Spinal cord (tissue), 9 donors: ENCODE measurements at regions not wholly inside any gene's neighbourhood (a gene's known extent, or its start where the extent isn't known, plus 50 kb on each side); places are given as distances from the start of the nearest gene placed in this dataset.

Experiments used
- DNase-seq, 6 donors: peaks; one replicate each; pipeline versions ENCODE4 v3.0.0 to v3.0.0-alpha.2; 2013 to 2015; ENCODE audit warnings: low spot score in 6 of 6, low read depth in 4 of 6
- H3K27ac ChIP-seq: one replicate; pipeline ENCODE4 v1.5.1; 2013; ENCODE audit warnings: low read depth, low read length, control low read depth
- H3K27me3 ChIP-seq: one replicate; pipeline ENCODE4 v1.6.1; 2013; ENCODE audit warnings: low read length; ENCODE audit not compliant: control insufficient read depth, insufficient read depth
- H3K36me3 ChIP-seq: one replicate; pipeline ENCODE4 v1.6.1; 2013; ENCODE audit warnings: low read length; ENCODE audit not compliant: control insufficient read depth, insufficient read depth
- H3K4me1 ChIP-seq: one replicate; pipeline ENCODE4 v1.6.1; 2013; ENCODE audit warnings: low read length; ENCODE audit not compliant: control insufficient read depth, insufficient read depth
- H3K4me3 ChIP-seq: one replicate; pipeline ENCODE4 v1.5.1; 2013; ENCODE audit warnings: low read depth, low read length, control low read depth
- H3K9me3 ChIP-seq: one replicate; pipeline ENCODE4 v1.6.1; 2013; ENCODE audit warnings: low read length; ENCODE audit not compliant: control insufficient read depth, insufficient read depth
- WGBS: methylation state at CpG from one replicate; pipeline ENCODE4 v1.1.5; 2013; ENCODE audit warnings: missing lambda C conversion rate; ENCODE audit not compliant: insufficient coverage; 5-methylcytosine and 5-hydroxymethylcytosine counted together
- donor health status: healthy.

DNA sequence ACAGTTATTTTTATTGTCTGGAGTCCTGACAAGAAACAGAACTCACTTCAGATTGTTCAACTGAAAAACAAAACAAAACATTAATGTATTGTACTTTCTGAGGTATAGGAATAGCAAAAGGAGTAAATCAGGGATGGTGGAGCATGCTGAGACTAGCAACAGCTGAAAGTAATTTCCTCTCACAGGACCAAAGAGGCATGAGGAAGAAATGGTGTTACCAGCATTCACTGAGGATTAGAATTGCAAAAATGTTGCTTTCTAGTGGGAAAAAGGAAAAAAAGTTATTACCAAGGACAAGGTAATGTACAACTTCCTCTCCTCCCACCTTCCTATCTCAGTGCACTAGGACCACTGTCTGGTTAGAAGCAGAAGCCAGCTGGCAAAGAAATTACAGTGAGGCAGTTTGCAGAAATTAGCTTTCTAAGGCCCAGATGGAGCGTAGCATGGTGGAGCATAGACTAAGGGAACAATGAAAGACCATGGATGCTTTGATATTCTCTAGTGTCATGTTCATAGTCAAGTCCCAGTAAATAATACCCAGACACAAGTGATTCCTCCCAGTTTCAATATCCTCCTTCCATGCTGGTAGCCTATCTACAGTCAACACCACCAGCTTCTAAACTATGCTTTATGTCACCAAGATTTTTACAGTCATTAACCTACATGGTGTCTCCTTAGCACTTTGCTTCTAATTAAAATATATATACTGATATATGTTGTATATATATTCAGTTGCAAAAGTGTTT, 133.7 kb upstream of the DCN start:
- H3K27ac ChIP-seq = no peak overlapping the region
- H3K4me3 ChIP-seq = no peak overlapping the region
- H3K9me3 ChIP-seq = peaks cover 2% of the 10 kb centered on the region
- H3K27me3 ChIP-seq = no peaks in the 10 kb centered on the region
- no peaks in the 10 kb centered on the region for H3K36me3 ChIP-seq
- no peak for DNase-seq
- H3K4me1 ChIP-seq = no peaks in the 10 kb centered on the region
- WGBS = no CpG with 5 or more reads among the region's 1 CpG

DNA sequence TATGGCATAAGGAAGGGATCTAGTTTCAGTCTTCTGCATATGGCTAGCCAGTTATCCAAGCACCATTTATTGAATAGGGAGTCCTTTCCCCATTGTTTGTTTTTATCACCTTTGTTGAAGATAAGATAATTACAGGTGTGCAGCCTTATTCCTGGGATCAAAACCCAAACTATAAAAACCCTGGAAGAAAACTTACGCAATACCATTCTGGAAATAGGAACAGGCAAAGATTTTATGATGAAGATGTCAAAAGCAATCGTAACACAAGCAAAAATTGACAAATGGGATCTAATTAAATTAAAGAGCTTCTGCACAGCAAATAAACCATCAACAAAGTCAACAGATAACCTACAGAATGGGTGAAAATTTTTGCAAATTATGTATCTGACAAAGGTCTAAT, 128.5 kb upstream of the DCN start:
- Histone ChIP-seq H3K27me3 (no peaks in the 10 kb centered on the region), H3K4me3 (no peak overlapping the region), H3K9me3 (peaks cover under 1% of the 10 kb centered on the region), H3K27ac (no peak overlapping the region), H3K36me3 (no peaks in the 10 kb centered on the region), H3K4me1 (no peaks in the 10 kb centered on the region)
- no CpG with 5 or more reads among the region's 2 CpGs for WGBS
- DNase-seq = no peak

DNA sequence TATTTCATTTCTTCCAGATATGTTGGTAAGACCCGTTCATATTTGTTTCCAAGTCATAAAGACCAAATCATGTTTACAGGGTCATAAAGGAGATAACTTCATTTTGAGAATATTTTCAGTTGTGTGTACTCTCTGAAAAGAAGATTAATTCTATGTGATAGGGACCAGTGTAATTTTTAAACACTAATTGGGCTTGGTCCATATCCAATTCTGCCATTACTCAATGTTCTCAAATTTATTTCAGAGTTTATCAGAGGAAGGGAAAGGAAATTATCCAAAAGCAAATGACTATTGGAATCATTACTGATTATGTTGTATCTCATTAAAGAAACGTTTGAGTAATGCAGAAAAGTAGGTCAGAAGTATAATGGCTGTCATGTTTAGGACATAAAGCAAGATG, 126.8 kb upstream of the DCN start:
- DNase-seq = no peak
- H3K27ac ChIP-seq = no peak overlapping the region
- WGBS = no CpG with 5 or more reads among the region's 2 CpGs
- H3K27me3 ChIP-seq = no peaks in the 10 kb centered on the region
- H3K36me3 ChIP-seq = no peaks in the 10 kb centered on the region
- no peaks in the 10 kb centered on the region for H3K4me1 ChIP-seq
- no peaks in the 10 kb centered on the region for H3K9me3 ChIP-seq
- H3K4me3 ChIP-seq = no peak overlapping the region

DNA sequence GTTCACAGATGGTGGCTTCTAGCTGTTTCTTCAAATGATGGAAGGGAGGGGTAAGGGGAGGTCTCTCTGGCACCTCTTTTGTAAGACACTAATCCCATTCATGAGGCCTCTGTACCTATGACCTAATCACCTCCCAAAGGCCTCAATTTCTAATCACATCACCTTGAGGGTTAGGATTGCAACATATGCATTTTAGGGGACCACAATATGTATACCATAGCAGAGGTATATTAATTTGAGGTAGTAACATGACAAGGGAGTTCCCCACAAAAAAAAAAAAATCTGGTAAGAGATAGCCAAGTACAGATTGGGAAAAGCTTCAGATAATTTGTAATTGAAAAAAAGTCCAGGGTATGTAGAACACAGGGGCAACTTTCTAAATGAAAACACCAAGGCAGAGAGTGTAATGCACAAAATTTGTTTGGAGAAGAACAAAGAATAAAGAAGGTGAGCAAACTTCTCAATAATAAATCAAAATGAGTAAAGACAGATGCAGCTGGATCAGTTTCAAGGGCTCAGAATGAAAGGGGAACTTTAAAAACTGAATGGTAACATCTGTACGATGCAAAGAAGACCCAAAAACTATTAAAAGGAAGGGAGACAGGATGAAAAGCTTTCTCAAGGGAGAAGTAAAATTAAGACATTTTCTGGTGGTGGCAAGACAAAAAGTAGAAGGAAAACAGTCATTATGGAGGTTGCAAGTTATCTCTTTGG, 125.5 kb upstream of the DCN start:
- Histone ChIP-seq H3K9me3 (no peaks in the 10 kb centered on the region), H3K36me3 (no peaks in the 10 kb centered on the region), H3K27ac (no peak overlapping the region), H3K27me3 (no peaks in the 10 kb centered on the region), H3K4me3 (no peak overlapping the region), H3K4me1 (no peaks in the 10 kb centered on the region)
- DNase-seq = no peak
- WGBS = 63% methylated on average over 1 of the region's 1 CpG

DNA sequence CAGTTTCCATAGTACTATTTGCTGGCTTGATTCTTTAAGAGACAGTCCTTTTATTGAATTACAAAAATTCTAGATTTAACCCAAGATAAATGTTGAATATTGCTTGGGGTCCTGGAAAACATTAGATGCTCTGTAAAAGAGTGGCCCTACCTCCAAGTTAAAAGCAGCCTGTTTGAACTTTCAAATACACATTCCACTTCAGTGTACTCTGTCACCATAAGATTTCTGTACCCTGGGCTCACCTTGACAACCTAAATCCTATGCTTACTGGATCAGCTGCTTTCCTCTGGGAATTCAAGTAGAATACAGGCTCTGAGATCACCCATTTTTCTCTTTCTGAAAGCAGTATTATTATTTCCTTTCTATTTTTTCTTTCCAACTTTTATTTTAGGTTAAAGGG, 107.7 kb upstream of the DCN start:
- Histone ChIP-seq H3K36me3 (no peaks in the 10 kb centered on the region), H3K9me3 (no peaks in the 10 kb centered on the region), H3K27me3 (no peaks in the 10 kb centered on the region), H3K4me3 (no peak overlapping the region), H3K4me1 (no peaks in the 10 kb centered on the region), H3K27ac (no peak overlapping the region)
- DNase-seq = peak in 2 of 6 donors; percentile 4 to 6

DNA sequence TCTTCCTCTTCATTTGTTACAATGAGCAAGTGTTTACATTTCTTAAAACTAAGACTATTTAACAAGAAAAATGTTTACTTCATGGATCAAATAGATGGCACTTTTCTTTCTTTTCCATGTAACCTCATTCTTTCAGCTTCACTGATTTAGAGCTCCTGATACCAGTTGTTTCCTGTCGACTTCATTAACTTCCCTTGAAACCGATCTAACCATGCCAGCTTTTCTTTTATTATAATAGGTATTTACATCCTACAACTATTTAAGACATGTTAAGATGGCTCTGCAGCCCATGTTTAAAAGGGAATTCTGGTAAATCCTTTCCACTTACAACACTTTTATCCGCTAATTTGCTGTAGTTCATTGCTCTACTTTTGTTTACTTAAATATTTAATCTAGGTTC, 107.3 kb upstream of the DCN start:
- no peaks in the 10 kb centered on the region for H3K9me3 ChIP-seq
- no peaks in the 10 kb centered on the region for H3K36me3 ChIP-seq
- no peaks in the 10 kb centered on the region for H3K27me3 ChIP-seq
- WGBS = no CpG with 5 or more reads among the region's 3 CpGs
- H3K27ac ChIP-seq = no peak overlapping the region
- no peak overlapping the region for H3K4me3 ChIP-seq
- DNase-seq = peak in 1 of 6 donors; percentile 55
- H3K4me1 ChIP-seq = no peaks in the 10 kb centered on the region

DNA sequence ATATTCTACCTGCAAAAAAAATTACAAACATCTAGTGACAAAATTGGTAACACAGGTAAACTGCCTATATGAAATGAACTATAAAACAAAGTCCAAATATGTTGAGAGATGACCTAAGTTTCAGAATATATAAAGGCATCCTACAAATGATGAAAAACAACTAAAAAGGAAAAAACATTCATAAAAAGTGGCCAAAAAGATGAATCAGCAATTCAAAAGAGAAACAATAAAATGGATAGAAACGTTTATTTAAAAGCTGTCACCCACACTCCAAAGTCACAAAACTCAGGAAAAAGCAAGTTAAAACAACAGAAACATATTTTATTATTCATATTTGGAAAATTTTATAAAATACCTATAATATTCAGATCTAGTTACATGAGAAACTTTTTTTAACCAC, 106.5 kb upstream of the DCN start:
- Histone ChIP-seq H3K36me3 (no peaks in the 10 kb centered on the region), H3K4me3 (no peak overlapping the region), H3K27me3 (no peaks in the 10 kb centered on the region), H3K9me3 (no peaks in the 10 kb centered on the region), H3K27ac (no peak overlapping the region), H3K4me1 (no peaks in the 10 kb centered on the region)
- WGBS = no CpG with 5 or more reads among the region's 1 CpG
- no peak for DNase-seq

DNA sequence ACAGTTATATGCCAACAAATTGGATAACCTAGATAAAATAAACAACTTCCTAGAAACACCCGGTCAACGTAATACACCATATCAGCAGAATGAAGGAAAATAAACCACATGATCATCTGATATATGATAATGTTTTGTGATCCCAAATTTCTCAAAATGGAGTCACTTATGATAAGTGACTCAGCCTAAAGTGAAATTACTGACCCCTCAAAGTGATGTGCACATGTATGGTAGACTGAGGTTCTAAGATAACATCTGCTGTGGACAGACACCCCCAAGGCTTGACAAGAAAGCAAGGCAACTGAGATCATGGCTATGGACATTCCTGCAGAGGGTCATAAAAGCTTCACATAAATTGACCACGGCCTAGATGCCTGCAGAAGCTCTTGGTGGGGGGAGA, 105.1 kb upstream of the DCN start:
- no CpG with 5 or more reads among the region's 3 CpGs for WGBS
- Histone ChIP-seq H3K4me1 (no peaks in the 10 kb centered on the region), H3K27me3 (no peaks in the 10 kb centered on the region), H3K36me3 (no peaks in the 10 kb centered on the region), H3K4me3 (no peak overlapping the region), H3K27ac (no peak overlapping the region), H3K9me3 (no peaks in the 10 kb centered on the region)
- no peak for DNase-seq

DNA sequence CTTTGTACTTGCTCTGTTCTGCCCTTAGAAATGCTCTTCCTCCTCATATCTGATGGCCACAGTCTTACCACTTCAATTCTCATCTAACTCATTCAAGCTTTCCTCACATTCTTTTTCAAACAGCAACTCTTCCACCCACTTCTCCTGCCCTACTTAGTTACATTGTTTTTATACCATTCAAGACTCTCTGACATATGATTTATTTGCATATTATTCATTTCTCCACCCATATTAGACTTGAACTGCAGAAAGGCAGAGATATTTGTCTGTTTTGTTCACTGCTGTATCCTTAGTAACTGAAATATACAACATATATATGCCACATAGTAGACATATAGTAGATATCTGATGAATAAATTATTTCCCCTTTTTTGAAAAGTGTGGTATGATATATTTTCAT, 95.5 kb upstream of the DCN start:
- H3K36me3 ChIP-seq = no peaks in the 10 kb centered on the region
- no peak overlapping the region for H3K4me3 ChIP-seq
- H3K27ac ChIP-seq = no peak overlapping the region
- DNase-seq = no peak
- no peaks in the 10 kb centered on the region for H3K27me3 ChIP-seq
- no peaks in the 10 kb centered on the region for H3K9me3 ChIP-seq
- no peaks in the 10 kb centered on the region for H3K4me1 ChIP-seq

DNA sequence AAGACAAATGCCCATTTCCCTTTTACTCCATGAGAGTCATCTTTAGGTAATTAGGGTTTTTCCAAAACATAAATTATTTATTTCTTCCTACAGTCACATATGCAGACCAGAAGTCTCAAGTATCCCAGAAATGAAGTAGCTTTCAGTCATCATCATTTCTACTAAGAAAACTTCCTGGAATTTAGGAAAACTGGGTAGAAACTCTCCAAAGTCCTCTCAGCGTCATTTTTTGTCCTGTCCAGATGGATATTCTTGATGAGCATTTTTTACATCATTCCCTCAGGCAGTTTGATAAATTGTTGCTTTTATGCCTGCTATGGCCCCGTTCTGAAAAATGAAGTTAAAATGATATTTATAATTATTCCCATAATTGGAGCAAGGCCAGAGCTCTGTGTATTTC, 93.9 kb upstream of the DCN start:
- H3K36me3 ChIP-seq = no peaks in the 10 kb centered on the region
- no peaks in the 10 kb centered on the region for H3K27me3 ChIP-seq
- H3K27ac ChIP-seq = no peak overlapping the region
- H3K4me3 ChIP-seq = no peak overlapping the region
- no peaks in the 10 kb centered on the region for H3K4me1 ChIP-seq
- no CpG with 5 or more reads among the region's 2 CpGs for WGBS
- H3K9me3 ChIP-seq = no peaks in the 10 kb centered on the region
- peak in 1 of 6 donors; percentile 9 for DNase-seq
